D721Med (cell line): ENCODE measurements at regions not wholly inside any gene's neighbourhood (a gene's known extent, or its start where the extent isn't known, plus 50 kb on each side); places are given as distances from the start of the nearest gene placed in this dataset.
"Not testable (repeated sequence)": the region's sequence is repeated elsewhere in the genome, so short reads cannot be mapped to it uniquely, and the experiment has no call there.

ENCODE experiments used
- DNase-seq: peaks from one replicate; pipeline ENCODE4 v3.0.0; 2011; ENCODE audit warnings: low spot score; ENCODE audit not compliant: insufficient read length
- FAIRE-seq: peaks from 2 replicates; lab custom pipeline; 2011; peaks lifted over from hg19 to GRCh38; lab: Jason Lieb, UNC
- CTCF ChIP-seq: IDR thresholded peaks from 2 replicates; pipeline ENCODE4 v1.5.1; 2012; ENCODE audit warnings: mild to moderate bottlenecking, control low read depth; ENCODE audit not compliant: insufficient read depth; ENCODE audit errors: missing control alignments

DNA sequence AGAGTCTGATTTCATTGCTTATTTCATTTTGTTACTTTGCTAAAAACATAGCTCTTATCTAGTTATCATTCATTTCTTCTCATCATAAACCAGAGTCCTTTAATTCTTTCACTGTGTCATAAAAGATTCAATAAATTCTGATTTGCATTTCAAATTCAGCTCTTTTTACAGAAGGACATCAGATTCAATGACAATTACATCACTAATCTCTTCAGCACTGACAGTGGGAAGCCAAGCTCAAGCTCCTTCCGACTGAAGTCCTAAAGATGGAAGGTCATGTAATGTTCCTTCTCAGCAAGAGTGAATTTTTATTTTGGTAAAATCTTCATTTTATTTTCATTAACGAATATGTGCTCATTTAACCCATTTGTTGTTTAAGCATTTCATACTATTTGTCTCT, 530.7 kb upstream of the ADGRL2 start:
- TF ChIP-seq CTCF: no peak
- FAIRE-seq: no peak
- no peak for DNase-seq

GRCh38 chr1:81264976-81265375, 535.8 kb upstream of the ADGRL2 start:
- TF ChIP-seq CTCF: no peak
- no peak for DNase-seq
- no peak for FAIRE-seq

DNA sequence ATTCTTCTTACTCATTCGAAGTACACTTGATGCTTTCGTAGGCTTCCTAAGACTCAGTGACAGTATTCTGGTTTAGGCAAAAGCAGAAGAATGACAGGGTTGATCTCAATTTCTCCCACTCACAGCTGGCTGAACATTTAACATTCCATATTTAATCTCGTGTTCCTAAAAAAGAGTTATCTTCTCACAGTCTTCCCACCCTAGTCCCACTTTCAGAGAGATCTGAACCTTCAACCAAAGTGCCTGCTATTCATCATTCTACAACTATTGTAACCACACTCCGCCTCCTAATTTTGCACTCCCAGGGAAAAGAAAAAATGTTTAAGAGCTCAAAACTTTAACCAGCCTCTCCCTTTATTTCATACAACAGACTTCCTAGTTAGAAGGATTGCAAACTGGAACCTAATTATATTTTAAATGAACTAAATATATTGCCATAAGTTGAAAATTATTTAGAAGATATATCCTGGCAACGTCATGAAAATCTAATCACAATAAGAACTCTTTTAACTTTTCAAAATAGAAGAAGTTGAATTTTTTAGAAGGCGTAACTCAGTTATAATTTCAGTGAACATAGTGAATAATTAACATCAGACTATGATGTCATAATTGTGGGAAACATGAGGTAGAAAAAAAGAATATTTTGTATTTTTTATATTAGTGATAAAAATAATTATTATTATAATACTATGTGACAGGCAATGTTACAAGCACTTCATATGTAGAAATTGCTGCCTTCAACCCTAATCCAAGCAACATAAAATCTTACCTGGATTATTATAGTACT, 540.9 kb upstream of the ADGRL2 start:
- DNase-seq (no peak), FAIRE-seq (no peak)
- no peak for TF ChIP-seq CTCF

DNA sequence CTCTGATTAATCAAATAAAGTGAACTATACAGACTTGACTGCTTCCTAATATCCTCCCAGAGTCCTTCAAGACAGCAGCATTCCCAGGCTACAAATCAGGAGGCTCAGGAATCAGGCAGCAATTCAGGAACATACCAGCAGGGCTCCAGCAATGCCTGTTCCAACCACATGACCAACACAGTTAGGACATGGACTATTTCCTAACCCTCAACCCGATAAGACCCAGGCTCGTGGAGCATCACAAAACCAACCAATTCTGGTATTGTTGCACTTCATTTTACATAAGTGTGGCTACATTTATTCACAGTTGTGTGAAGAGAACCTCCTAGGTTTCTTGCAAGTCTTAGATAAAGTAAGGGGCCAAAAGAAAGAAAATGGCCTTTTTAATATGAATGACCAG, 546.2 kb upstream of the ADGRL2 start:
- DNase-seq (no peak), FAIRE-seq (no peak)
- no peak for TF ChIP-seq CTCF

DNA sequence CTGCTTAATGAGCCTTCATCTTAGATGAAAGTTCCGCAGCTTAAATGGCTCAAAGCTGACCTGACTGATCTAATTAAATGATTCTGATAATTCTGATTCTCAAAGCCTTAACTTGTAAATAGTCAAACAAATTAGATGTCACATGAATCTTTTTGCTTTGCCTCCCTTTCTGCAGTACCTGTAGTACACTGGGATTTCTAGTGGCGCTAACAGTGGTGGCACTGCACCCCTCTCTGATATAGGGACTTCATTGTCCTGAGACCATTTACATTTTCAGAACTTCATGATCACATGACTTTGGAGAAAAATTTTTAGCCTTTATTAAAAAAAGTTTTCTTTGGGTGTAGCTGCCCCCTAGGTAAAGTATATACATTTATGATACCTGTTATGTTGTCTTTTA, 546.7 kb upstream of the ADGRL2 start:
- FAIRE-seq (no peak), DNase-seq (no peak)
- no peak for TF ChIP-seq CTCF

DNA sequence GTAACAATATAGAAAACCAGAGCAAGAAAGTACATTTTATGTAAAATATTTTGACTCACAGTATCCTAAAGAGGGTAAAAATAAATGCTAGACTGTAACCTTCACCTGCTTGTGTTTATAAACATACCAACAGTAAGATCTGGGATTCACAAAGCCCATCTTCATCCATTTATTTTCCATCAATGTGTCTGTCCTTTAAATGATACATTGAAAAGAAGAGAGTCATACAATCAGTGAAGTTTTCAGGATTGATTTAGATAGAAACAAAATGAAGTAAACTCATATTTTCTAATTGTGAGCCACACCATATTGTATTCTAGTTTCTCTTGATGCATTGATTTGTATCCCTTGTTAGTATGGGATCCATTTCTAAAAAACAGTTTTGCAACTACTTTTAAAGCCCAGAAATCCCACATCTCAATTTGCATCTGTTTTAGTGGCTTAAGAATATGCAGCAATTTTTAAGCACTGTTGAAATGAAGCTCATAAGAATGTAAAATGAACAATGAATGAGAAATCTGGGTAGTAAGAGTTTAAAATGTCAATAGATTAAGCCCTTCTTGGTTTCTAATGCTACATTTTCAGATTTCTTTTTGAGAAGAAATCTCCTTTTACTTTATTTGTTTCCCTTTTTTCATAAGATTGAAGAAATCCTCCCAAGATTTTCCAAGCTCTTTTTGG, 548.1 kb upstream of the ADGRL2 start:
- FAIRE-seq (no peak), DNase-seq (no peak)
- TF ChIP-seq CTCF: no peak

DNA sequence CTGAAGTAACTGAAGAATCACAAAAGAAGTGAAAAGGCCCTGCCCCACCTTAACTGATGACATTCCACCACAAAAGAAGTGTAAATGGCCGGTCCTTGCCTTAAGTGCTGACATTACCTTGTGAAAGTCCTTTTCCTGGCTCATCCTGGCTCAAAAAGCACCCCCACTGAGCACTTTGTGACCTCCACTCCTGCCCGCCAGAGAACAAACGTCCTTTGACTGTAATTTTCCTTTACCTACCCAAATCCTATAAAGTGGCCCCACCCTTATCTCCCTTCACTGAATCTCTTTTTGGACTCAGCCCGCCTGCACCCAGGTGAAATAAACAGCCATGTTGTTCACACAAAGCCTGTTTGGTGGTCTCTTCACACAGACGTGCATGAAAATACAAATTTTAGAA, 549.9 kb upstream of the ADGRL2 start:
- FAIRE-seq, DNase-seq: not testable (repeated sequence)

DNA sequence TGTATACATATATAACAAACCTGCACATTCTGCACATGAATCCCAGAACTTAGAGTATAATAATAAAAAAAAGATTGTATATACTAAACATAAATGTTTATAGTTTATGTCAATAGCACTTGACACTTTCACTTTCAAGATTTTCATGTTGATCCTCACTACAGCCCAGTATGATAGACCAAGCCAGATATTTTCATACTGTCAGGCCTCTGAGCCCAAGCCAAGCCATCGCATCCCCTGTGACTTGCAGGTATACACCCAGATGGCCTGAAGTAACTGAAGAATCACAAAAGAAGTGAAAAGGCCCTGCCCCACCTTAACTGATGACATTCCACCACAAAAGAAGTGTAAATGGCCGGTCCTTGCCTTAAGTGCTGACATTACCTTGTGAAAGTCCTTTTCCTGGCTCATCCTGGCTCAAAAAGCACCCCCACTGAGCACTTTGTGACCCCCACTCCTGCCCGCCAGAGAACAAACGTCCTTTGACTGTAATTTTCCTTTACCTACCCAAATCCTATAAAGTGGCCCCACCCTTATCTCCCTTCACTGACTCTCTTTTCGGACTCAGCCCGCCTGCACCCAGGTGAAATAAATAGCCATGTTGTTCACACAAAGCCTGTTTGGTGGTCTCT, 555.5 kb upstream of the ADGRL2 start:
- FAIRE-seq, DNase-seq: not testable (repeated sequence)

DNA sequence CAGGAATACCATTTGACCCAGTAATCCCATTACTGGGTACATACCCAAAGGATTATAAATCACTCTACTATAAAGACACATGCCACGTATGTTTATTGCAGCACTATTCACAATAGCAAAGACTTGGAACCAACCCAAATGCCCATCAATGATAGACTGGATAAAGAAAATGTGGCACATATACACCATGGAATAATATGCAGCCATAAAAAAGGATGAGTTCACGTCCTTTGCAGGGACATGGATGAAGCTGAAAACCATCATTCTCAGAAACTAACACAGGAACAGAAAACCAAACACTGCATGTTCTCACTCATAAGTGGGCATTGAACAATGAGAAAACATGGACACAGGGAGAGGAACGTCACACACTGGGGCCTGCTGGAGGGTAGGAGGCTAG, 556.1 kb upstream of the ADGRL2 start:
- not testable (repeated sequence) for DNase-seq, FAIRE-seq
